ENCODE measurements at regions not wholly inside any gene's neighbourhood (a gene's known extent, or its start where the extent isn't known, plus 50 kb on each side); places are given as distances from the start of the nearest gene placed in this dataset.

DNA sequence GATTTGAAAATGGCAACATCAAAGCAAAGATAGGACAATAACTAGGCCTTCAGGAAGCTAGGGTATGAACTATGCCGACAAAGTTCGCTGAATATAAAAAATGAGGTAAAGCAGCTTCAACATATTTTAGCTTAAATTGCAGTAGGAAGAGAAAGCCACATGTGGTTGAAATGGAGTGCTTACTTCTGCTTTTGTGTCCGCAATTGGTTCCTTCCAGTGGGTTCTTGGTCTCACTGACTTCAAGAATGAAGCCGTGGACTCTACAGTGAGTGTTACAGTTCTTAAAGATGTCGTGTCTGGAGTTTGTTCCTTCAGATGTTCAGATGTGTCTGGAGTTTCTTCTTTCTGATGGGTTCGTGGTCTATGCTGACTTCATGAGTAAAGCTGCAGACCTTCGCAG is 95.2 kb downstream of the APTX start:
- Histone ChIP-seq H3K27ac (ENCODE audit: control insufficient read depth, insufficient read depth, low read length) (no peak overlapping the region), H3K27me3 (ENCODE audit: control insufficient read depth, extremely low read depth, insufficient read depth, low read length) (no peaks in the 10 kb centered on the region), H3K9me1 (ENCODE audit: control insufficient read depth, extremely low read depth, insufficient read depth, low read length) (no peaks in the 10 kb centered on the region), H2AFZ (ENCODE audit: control insufficient read depth, low read length) (no peak overlapping the region), H3K9ac (ENCODE audit: control insufficient read depth, extremely low read depth, insufficient read depth, low read length) (no peak overlapping the region), H4K20me1 (ENCODE audit: control insufficient read depth, extremely low read depth, insufficient read depth, low read length) (no peaks in the 10 kb centered on the region), H3K36me3 (ENCODE audit: control insufficient read depth in 2 of 2, extremely low read depth in 1 of 2, insufficient read depth in 2 of 2, low read length in 2 of 2) (no peaks in the 10 kb centered on the region), H3K79me2 (ENCODE audit: control insufficient read depth, insufficient read depth, low read length) (no peaks in the 10 kb centered on the region), H3K9me3 (ENCODE audit: control insufficient read depth, low read depth, low read length) (no peaks in the 10 kb centered on the region), H3K4me1 (ENCODE audit: control insufficient read depth, extremely low read depth, insufficient read depth, low read length) (no peaks in the 10 kb centered on the region), H3K4me3 (ENCODE audit: control insufficient read depth in 2 of 3, extremely low read depth in 1 of 3, insufficient read depth in 2 of 3, low read depth in 1 of 3, low read length in 3 of 3) (no peak overlapping the region), H3K4me2 (ENCODE audit: control insufficient read depth, extremely low read depth, insufficient read depth, low read depth, low read length) (no peak overlapping the region)
- FAIRE-seq (no peak), DNase-seq (ENCODE audit: low read depth, low spot score) (no peak)
- TF ChIP-seq, protein P1, sequence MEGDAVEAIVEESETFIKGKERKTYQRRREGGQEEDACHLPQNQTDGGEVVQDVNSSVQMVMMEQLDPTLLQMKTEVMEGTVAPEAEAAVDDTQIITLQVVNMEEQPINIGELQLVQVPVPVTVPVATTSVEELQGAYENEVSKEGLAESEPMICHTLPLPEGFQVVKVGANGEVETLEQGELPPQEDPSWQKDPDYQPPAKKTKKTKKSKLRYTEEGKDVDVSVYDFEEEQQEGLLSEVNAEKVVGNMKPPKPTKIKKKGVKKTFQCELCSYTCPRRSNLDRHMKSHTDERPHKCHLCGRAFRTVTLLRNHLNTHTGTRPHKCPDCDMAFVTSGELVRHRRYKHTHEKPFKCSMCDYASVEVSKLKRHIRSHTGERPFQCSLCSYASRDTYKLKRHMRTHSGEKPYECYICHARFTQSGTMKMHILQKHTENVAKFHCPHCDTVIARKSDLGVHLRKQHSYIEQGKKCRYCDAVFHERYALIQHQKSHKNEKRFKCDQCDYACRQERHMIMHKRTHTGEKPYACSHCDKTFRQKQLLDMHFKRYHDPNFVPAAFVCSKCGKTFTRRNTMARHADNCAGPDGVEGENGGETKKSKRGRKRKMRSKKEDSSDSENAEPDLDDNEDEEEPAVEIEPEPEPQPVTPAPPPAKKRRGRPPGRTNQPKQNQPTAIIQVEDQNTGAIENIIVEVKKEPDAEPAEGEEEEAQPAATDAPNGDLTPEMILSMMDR (optimal IDR thresholded peaks at IDR 0.05 in 1 of 3, IDR thresholded peaks at IDR 0.05 in 1 of 3, conservative IDR thresholded peaks at IDR 0.05 in 1 of 3; ENCODE audit: extremely low read depth in 1 of 3, insufficient read depth in 2 of 3, low read length in 3 of 3) = no peak
- dilution Hi-C loops (cut with MboI; ENCODE audit: extremely low pct_ligation_motif_present, low sequenced_read_pairs) = no loop called here

DNA sequence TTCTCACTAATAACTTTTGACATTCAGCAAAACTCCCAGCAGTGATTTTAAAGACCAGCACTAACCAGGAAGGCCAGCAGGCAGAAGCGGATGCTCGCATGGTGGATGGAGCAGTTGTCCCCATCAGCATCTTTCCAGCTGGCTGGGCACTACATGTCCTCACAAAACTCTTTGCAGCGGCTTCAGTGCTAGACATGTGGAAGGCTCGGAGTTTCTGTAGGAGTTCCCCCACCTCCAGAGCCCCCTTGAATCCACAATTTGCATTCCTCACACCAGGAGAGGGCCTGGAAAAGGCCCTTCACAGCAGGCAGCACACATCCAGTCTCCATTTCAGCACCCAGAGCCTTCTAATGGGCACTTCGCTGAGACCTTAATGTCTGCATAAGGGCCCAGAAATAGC is 85.6 kb downstream of the APTX start:
- dilution Hi-C loops (cut with MboI; ENCODE audit: extremely low pct_ligation_motif_present, low sequenced_read_pairs) = no loop called here
- Histone ChIP-seq H3K27ac (ENCODE audit: control insufficient read depth, insufficient read depth, low read length) (no peak overlapping the region), H3K9ac (ENCODE audit: control insufficient read depth, extremely low read depth, insufficient read depth, low read length) (no peak overlapping the region), H3K36me3 (ENCODE audit: control insufficient read depth in 2 of 2, extremely low read depth in 1 of 2, insufficient read depth in 2 of 2, low read length in 2 of 2) (no peaks in the 10 kb centered on the region), H3K4me1 (ENCODE audit: control insufficient read depth, extremely low read depth, insufficient read depth, low read length) (no peaks in the 10 kb centered on the region), H3K4me2 (ENCODE audit: control insufficient read depth, extremely low read depth, insufficient read depth, low read depth, low read length) (no peak overlapping the region), H3K9me1 (ENCODE audit: control insufficient read depth, extremely low read depth, insufficient read depth, low read length) (no peaks in the 10 kb centered on the region), H4K20me1 (ENCODE audit: control insufficient read depth, extremely low read depth, insufficient read depth, low read length) (no peaks in the 10 kb centered on the region), H3K4me3 (ENCODE audit: control insufficient read depth in 2 of 3, extremely low read depth in 1 of 3, insufficient read depth in 2 of 3, low read depth in 1 of 3, low read length in 3 of 3) (no peak overlapping the region), H3K27me3 (ENCODE audit: control insufficient read depth, extremely low read depth, insufficient read depth, low read length) (no peaks in the 10 kb centered on the region), H3K79me2 (ENCODE audit: control insufficient read depth, insufficient read depth, low read length) (no peaks in the 10 kb centered on the region), H2AFZ (ENCODE audit: control insufficient read depth, low read length) (no peak overlapping the region), H3K9me3 (ENCODE audit: control insufficient read depth, low read depth, low read length) (no peaks in the 10 kb centered on the region)
- DNase-seq (ENCODE audit: low read depth, low spot score) (no peak), FAIRE-seq (no peak)
- TF ChIP-seq, protein P1 (optimal IDR thresholded peaks at IDR 0.05 in 1 of 3, IDR thresholded peaks at IDR 0.05 in 1 of 3, conservative IDR thresholded peaks at IDR 0.05 in 1 of 3; ENCODE audit: extremely low read depth in 1 of 3, insufficient read depth in 2 of 3, low read length in 3 of 3) = no peak
- no peak for TF ChIP-seq EZH2 (IDR thresholded peaks at IDR 0.05; ENCODE audit: low read length)

Measured in keratinocyte (primary cell).